ENCODE measurements at regions not wholly inside any gene's neighbourhood (a gene's known extent, or its start where the extent isn't known, plus 50 kb on each side); places are given as distances from the start of the nearest gene placed in this dataset.

GRCh38 chr9:40884072-40884901 lies 244.2 kb downstream of the FOXD4L6 start:
- TF ChIP-seq CTCF (IDR thresholded peaks at IDR 0.05) (no peak), ZFX (IDR thresholded peaks at IDR 0.05; ENCODE audit: borderline replicate concordance) (no peak)

All from 22Rv1 (cell line).